T-helper 2 cell treated with Interferon-gamma antibody and Interleukin-4, amounts not matched to agents 5 μg/mL and 100 μg/mL, for 36 hours (primary cell): ENCODE measurements at regions not wholly inside any gene's neighbourhood (a gene's known extent, or its start where the extent isn't known, plus 50 kb on each side); places are given as distances from the start of the nearest gene placed in this dataset.
"Not testable (repeated sequence)": the region's sequence is repeated elsewhere in the genome, so short reads cannot be mapped to it uniquely, and the experiment has no call there.

Experiments
- DNase-seq: peaks from one replicate; pipeline ENCODE4 v3.0.0; 2021; ENCODE audit warnings: low spot score
- H3K27ac Mint-ChIP-seq: one replicate; pipeline ENCODE4 v1.8.0; 2021; ENCODE audit warnings: mild to moderate bottlenecking, mixed read lengths
- H3K27me3 Mint-ChIP-seq: one replicate; pipeline ENCODE4 v1.8.0; 2021; ENCODE audit warnings: low read depth, mixed read lengths
- H3K36me3 Mint-ChIP-seq: one replicate; pipeline ENCODE4 v1.8.0; 2021; ENCODE audit warnings: low read depth, mixed read lengths
- H3K4me1 Mint-ChIP-seq: one replicate; pipeline ENCODE4 v1.8.0; 2021; ENCODE audit warnings: low read depth, mixed read lengths
- H3K4me3 Mint-ChIP-seq: one replicate; pipeline ENCODE4 v1.8.0; 2022; ENCODE audit warnings: mild to moderate bottlenecking, moderate library complexity, mixed read lengths
- H3K9me3 Mint-ChIP-seq: one replicate; pipeline ENCODE4 v1.8.0; 2021; ENCODE audit warnings: mixed read lengths

- peaks cover 11% of the 10 kb centered on the region for H3K9me3 Mint-ChIP-seq
- H3K4me3 Mint-ChIP-seq = not testable (repeated sequence)
These were observed 425.0 kb downstream of the NPIPA8 start for GRCh38 chr16:17911578-17911977.

GRCh38 chr16:17906626-17907025, 429.9 kb downstream of the NPIPA8 start:
- H3K9me3 Mint-ChIP-seq, H3K27ac Mint-ChIP-seq, DNase-seq, H3K4me3 Mint-ChIP-seq, H3K27me3 Mint-ChIP-seq, H3K36me3 Mint-ChIP-seq, H3K4me1 Mint-ChIP-seq: not testable (repeated sequence)

More at GRCh38 chr16:17911578-17911977, 425.0 kb downstream of the NPIPA8 start:
- DNase-seq, H3K36me3 Mint-ChIP-seq, H3K4me1 Mint-ChIP-seq, H3K27ac Mint-ChIP-seq, H3K27me3 Mint-ChIP-seq: not testable (repeated sequence)

DNA sequence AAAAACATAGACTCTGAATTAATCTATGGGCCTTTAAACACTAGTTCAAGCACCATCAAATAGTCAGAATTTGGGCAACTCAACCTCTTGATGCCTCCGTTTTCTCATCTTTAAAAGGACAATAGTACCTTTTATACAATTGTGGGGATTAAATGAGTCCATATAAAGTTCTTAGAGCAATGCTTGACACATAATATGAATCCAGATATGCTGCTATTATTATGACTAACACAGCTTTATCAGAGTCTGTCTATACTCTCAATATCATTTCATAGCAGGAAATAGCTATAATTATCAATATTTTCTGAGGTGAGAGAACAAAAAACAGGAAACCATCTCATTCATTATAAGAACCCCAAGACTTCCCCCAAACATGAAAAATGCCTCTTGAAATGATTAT, 430.5 kb upstream of the XYLT1 start:
- Mint-ChIP-seq H3K9me3 (no peaks in the 10 kb centered on the region), H3K4me1 (no peaks in the 10 kb centered on the region), H3K4me3 (no peak overlapping the region), H3K27ac (no peak overlapping the region), H3K27me3 (no peaks in the 10 kb centered on the region), H3K36me3 (no peaks in the 10 kb centered on the region)
- no peak for DNase-seq

DNA sequence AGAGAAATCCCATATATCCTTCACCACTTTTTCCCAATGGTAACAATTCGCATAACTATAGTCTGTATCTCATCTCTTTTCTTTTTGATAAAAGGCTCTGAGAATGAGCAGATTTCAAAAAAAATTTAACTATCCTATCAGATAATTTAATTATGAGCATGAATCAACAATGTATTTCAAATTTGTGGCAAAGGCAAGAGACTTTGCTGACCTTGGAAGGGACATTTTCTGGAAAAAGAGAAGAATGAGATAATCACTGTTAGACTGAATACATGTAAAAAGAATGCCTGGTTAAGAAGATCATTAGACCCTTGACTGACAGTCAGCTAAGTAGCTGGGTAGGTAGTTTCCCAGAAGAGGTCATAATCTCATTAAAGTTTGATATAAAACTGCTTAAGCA, 428.4 kb upstream of the XYLT1 start:
- H3K4me3 Mint-ChIP-seq = no peak overlapping the region
- no peaks in the 10 kb centered on the region for H3K9me3 Mint-ChIP-seq
- H3K4me1 Mint-ChIP-seq = no peaks in the 10 kb centered on the region

GRCh38 chr16:17887963-17888362, 417.2 kb upstream of the XYLT1 start:
- H3K36me3 Mint-ChIP-seq = no peaks in the 10 kb centered on the region
- no peak for DNase-seq
- no peaks in the 10 kb centered on the region for H3K4me1 Mint-ChIP-seq
- H3K27ac Mint-ChIP-seq = no peak overlapping the region
- H3K27me3 Mint-ChIP-seq = no peaks in the 10 kb centered on the region
- no peaks in the 10 kb centered on the region for H3K9me3 Mint-ChIP-seq
- H3K4me3 Mint-ChIP-seq = no peak overlapping the region

More for the DNA sequence above, 428.4 kb upstream of the XYLT1 start:
- no peaks in the 10 kb centered on the region for H3K36me3 Mint-ChIP-seq
- H3K27me3 Mint-ChIP-seq = no peaks in the 10 kb centered on the region
- no peak for DNase-seq
- no peak overlapping the region for H3K27ac Mint-ChIP-seq

GRCh38 chr16:17885659-17886207, 415.0 kb upstream of the XYLT1 start:
- Mint-ChIP-seq H3K36me3 (no peaks in the 10 kb centered on the region), H3K9me3 (no peaks in the 10 kb centered on the region), H3K27me3 (no peaks in the 10 kb centered on the region), H3K4me3 (no peak overlapping the region), H3K4me1 (no peaks in the 10 kb centered on the region), H3K27ac (no peak overlapping the region)
- no peak for DNase-seq

GRCh38 chr16:17877821-17878360, 407.1 kb upstream of the XYLT1 start:
- Mint-ChIP-seq H3K27me3 (no peaks in the 10 kb centered on the region), H3K4me1 (no peaks in the 10 kb centered on the region), H3K27ac (no peak overlapping the region), H3K4me3 (no peak overlapping the region), H3K36me3 (no peaks in the 10 kb centered on the region), H3K9me3 (no peaks in the 10 kb centered on the region)
- DNase-seq = no peak

- Mint-ChIP-seq H3K27me3 (no peaks in the 10 kb centered on the region), H3K27ac (no peak overlapping the region), H3K9me3 (no peaks in the 10 kb centered on the region), H3K4me3 (no peak overlapping the region), H3K4me1 (no peaks in the 10 kb centered on the region), H3K36me3 (no peaks in the 10 kb centered on the region)
- no peak for DNase-seq
These were observed 396.2 kb upstream of the XYLT1 start for GRCh38 chr16:17866996-17867395.

- H3K27me3 Mint-ChIP-seq = no peaks in the 10 kb centered on the region
- DNase-seq = no peak
- no peaks in the 10 kb centered on the region for H3K9me3 Mint-ChIP-seq
- no peaks in the 10 kb centered on the region for H3K36me3 Mint-ChIP-seq
- H3K4me3 Mint-ChIP-seq = no peak overlapping the region
- H3K27ac Mint-ChIP-seq = no peak overlapping the region
- H3K4me1 Mint-ChIP-seq = no peaks in the 10 kb centered on the region
These were observed 391.3 kb upstream of the XYLT1 start for GRCh38 chr16:17861981-17862479.

- Mint-ChIP-seq H3K27me3 (no peaks in the 10 kb centered on the region), H3K9me3 (no peaks in the 10 kb centered on the region), H3K36me3 (no peaks in the 10 kb centered on the region), H3K4me1 (no peaks in the 10 kb centered on the region), H3K27ac (no peak overlapping the region), H3K4me3 (no peak overlapping the region)
- no peak for DNase-seq
These were observed 387.3 kb upstream of the XYLT1 start for GRCh38 chr16:17858061-17858460.

- Mint-ChIP-seq H3K36me3 (no peaks in the 10 kb centered on the region), H3K4me1 (no peaks in the 10 kb centered on the region), H3K9me3 (no peaks in the 10 kb centered on the region), H3K27ac (no peak overlapping the region), H3K4me3 (no peak overlapping the region), H3K27me3 (no peaks in the 10 kb centered on the region)
- DNase-seq = no peak
These were observed 383.2 kb upstream of the XYLT1 start for GRCh38 chr16:17853958-17854357.

GRCh38 chr16:17852977-17853702, 382.4 kb upstream of the XYLT1 start:
- no peaks in the 10 kb centered on the region for H3K9me3 Mint-ChIP-seq
- no peaks in the 10 kb centered on the region for H3K36me3 Mint-ChIP-seq
- DNase-seq = no peak
- no peaks in the 10 kb centered on the region for H3K4me1 Mint-ChIP-seq
- no peak overlapping the region for H3K4me3 Mint-ChIP-seq
- no peak overlapping the region for H3K27ac Mint-ChIP-seq
- no peaks in the 10 kb centered on the region for H3K27me3 Mint-ChIP-seq

DNA sequence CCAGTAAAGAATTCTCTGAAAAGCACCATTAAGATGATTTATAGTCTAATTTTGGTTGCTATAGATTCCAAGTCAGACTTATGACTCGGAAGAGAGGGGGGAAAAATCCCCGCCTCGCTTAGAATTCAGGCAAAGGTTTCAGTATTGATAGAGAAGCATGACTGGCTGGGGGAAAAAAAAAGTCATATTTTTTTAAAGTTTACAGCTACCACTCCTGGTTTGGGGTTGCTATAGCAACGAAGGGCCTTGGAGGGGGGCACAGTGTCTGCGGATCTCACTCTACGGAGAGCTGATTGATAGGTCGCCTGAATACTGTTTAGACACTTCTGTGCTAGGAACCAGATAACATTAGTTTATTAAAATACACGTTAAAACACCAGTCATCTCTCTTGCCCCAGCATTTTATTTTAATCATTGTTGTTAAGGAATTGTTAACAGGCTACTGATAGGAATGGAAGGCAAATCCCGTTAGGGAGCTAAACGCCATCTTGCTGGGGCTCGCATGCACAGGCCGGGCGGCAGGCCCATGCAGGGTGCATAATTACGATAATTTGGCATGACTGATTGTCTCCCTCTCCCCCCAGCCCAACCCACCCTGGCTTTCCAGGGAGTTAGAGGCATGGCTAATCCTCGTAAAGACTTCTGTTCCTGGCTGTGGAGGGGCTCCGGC, 380.0 kb upstream of the XYLT1 start:
- no peak for DNase-seq
- Mint-ChIP-seq H3K27me3 (no peaks in the 10 kb centered on the region), H3K27ac (no peak overlapping the region), H3K9me3 (no peaks in the 10 kb centered on the region), H3K4me1 (no peaks in the 10 kb centered on the region), H3K4me3 (no peak overlapping the region), H3K36me3 (no peaks in the 10 kb centered on the region)

DNA sequence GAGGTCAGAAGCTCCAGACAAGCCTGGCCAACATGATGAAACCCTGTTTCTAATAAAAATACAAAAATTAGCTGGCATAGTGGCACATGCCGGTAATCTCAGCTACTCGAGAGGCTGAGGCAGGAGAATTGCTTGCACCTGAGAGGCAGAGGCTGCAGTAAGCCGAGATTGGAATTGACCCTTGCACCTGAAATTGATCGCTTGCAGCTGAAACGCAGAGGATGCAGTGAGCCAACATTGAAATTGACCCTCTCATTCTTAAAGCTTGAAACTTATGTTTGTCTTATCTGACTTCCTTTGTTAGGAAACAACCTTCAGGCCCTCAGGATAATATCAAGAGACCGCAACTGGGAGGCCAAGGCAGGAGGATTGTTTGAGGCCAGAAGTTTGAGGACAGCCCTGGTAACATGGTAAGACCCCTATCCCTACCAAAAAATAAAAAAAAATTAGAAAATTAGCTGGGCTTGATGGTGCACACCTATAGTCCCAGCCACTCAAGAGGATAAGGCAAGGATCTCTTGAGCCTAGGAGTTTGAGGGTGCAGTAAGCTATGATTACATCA, 376.6 kb upstream of the XYLT1 start:
- Mint-ChIP-seq H3K36me3 (no peaks in the 10 kb centered on the region), H3K4me1 (no peaks in the 10 kb centered on the region), H3K27ac (no peak overlapping the region), H3K4me3 (no peak overlapping the region), H3K27me3 (no peaks in the 10 kb centered on the region), H3K9me3 (no peaks in the 10 kb centered on the region)
- DNase-seq = no peak
